AG09319 (cell line): ENCODE measurements at regions not wholly inside any gene's neighbourhood (a gene's known extent, or its start where the extent isn't known, plus 50 kb on each side); places are given as distances from the start of the nearest gene placed in this dataset.

Experiments
- DNase-seq: peaks from one replicate; pipeline ENCODE4 v3.0.0-alpha.2; 2010; ENCODE audit warnings: low read depth; ENCODE audit errors: extremely low read depth
- TF ChIP-seq, protein P1 (sequence below): IDR thresholded peaks from 2 replicates; pipeline ENCODE4 v1.5.1; 2011; ENCODE audit warnings: low read depth, mild to moderate bottlenecking, inconsistent platforms, low read length, moderate library complexity

DNA sequence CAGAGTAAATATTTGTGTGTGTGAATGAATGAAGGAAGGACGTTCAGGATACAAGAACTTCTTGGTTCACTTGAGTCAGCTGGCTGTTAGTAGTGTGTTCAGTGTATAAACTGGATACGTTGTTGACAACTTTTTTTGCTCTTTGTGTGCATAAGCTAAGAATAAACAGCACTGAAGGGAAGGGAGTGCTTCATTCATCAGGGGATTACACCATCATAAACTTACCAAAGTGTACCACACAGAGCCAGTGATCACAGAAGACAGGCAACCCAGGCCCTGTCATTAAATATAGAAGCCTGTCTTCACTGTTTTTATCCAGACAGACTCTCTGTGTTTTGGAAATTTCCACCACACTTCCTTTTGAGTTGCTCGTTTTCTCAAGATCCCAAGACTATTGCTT, 55.5 kb upstream of the MEF2C start:
- TF ChIP-seq, protein P1, sequence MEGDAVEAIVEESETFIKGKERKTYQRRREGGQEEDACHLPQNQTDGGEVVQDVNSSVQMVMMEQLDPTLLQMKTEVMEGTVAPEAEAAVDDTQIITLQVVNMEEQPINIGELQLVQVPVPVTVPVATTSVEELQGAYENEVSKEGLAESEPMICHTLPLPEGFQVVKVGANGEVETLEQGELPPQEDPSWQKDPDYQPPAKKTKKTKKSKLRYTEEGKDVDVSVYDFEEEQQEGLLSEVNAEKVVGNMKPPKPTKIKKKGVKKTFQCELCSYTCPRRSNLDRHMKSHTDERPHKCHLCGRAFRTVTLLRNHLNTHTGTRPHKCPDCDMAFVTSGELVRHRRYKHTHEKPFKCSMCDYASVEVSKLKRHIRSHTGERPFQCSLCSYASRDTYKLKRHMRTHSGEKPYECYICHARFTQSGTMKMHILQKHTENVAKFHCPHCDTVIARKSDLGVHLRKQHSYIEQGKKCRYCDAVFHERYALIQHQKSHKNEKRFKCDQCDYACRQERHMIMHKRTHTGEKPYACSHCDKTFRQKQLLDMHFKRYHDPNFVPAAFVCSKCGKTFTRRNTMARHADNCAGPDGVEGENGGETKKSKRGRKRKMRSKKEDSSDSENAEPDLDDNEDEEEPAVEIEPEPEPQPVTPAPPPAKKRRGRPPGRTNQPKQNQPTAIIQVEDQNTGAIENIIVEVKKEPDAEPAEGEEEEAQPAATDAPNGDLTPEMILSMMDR, result no peak
- no peak for DNase-seq

DNA sequence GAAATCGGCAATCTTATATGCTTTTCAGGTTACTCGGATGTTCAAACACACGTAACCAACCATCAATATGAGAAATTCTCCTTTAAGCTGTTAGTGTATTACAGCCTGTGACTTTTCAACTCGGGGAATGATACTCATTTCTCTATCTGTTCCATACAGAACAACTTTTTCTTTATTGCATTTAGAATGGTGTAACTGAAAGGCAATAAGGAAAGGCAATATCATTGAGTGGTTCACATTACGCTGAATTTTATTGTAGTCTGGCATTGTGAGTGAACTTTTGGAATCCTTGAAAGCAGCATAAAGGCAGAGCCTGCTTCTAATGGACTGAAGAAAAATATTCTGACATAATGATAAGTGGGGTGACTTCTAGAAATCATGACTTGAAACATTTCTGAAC, 54.4 kb upstream of the MEF2C start:
- DNase-seq, result no peak
- TF ChIP-seq, protein P1, result no peak

DNA sequence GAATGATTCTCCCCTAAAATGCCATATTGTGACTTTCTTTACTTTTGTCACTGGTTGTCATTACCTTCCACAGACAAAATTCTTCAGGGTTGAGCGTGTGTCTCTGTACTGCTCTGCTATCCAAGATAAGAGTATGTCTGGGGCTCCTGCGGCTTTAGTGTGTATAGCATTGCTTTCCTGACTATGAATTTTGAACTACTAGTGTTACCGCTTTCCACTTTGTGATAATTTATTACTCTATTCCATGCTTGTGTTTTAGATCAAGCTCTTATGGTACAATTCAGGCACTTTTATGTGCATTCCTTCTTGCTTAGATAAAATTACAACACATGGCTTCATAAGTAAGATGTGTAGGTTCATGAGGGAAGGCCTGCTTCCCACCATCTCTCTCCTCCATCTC, 51.5 kb upstream of the MEF2C start:
- DNase-seq, result no peak

More for the DNA sequence above, 51.5 kb upstream of the MEF2C start:
- TF ChIP-seq, protein P1, result no peak
